ENCODE measurements at regions not wholly inside any gene's neighbourhood (a gene's known extent, or its start where the extent isn't known, plus 50 kb on each side); places are given as distances from the start of the nearest gene placed in this dataset.

- 87 to 93% methylated on average over 4 of the region's 4 CpGs for whole genome bisulfite sequencing, 2 donors
- TF ChIP-seq POLR2A (IDR thresholded peaks at IDR 0.05) (no peak), CTCF (IDR thresholded peaks at IDR 0.05) (no peak)
These were observed 244.1 kb upstream of the RBBP8 start for GRCh38 chr18:22688877-22689496.

GRCh38 chr18:22689712-22690111 is 243.4 kb upstream of the RBBP8 start:
- Histone ChIP-seq H3K36me3 (replicated peaks in 1 of 2; ENCODE audit: insufficient read depth in 1 of 2, low read depth in 2 of 2) (no peaks in the 10 kb centered on the region), H3K27ac (no peak overlapping the region), H3K4me3 (no peak overlapping the region), H3K4me1 (no peaks in the 10 kb centered on the region), H3K27me3 (no peaks in the 10 kb centered on the region), H3K9me3 (no peaks in the 10 kb centered on the region)
- ATAC-seq (no peak), DNase-seq (no peak)
- no peak for TF ChIP-seq POLR2A (IDR thresholded peaks at IDR 0.05)
- no peak for TF ChIP-seq CTCF (IDR thresholded peaks at IDR 0.05)
- intact Hi-C loops (cut with DNase I): no loop called here

More at GRCh38 chr18:22688877-22689496, 244.1 kb upstream of the RBBP8 start:
- H3K27me3 ChIP-seq: no peaks in the 10 kb centered on the region
- H3K36me3 ChIP-seq (replicated peaks in 1 of 2; ENCODE audit: insufficient read depth in 1 of 2, low read depth in 2 of 2): no peaks in the 10 kb centered on the region
- DNase-seq (no peak), ATAC-seq (no peak)
- no peak overlapping the region for H3K4me3 ChIP-seq
- intact Hi-C loops (cut with DNase I): no loop called here
- no peaks in the 10 kb centered on the region for H3K9me3 ChIP-seq
- H3K4me1 ChIP-seq: no peaks in the 10 kb centered on the region
- no peak overlapping the region for H3K27ac ChIP-seq

GRCh38 chr18:22690556-22690955 is 242.6 kb upstream of the RBBP8 start:
- Histone ChIP-seq H3K9me3 (no peaks in the 10 kb centered on the region), H3K4me1 (no peaks in the 10 kb centered on the region), H3K36me3 (replicated peaks in 1 of 2; ENCODE audit: insufficient read depth in 1 of 2, low read depth in 2 of 2) (no peaks in the 10 kb centered on the region), H3K27me3 (no peaks in the 10 kb centered on the region), H3K4me3 (no peak overlapping the region), H3K27ac (no peak overlapping the region)
- intact Hi-C loops (cut with DNase I): no loop called here
- no peak for DNase-seq
- 71 to 89% methylated on average over 1 of the region's 1 CpG for WGBS, 2 donors
- ATAC-seq: no peak
- TF ChIP-seq POLR2A (IDR thresholded peaks at IDR 0.05): no peak

- ATAC-seq (peak; percentile 21), DNase-seq (peak in 1 of 4 donors; percentile 12)
- H3K27me3 ChIP-seq: no peaks in the 10 kb centered on the region
- no peaks in the 10 kb centered on the region for H3K4me1 ChIP-seq
- H3K27ac ChIP-seq: no peak overlapping the region
- H3K9me3 ChIP-seq: no peaks in the 10 kb centered on the region
- whole genome bisulfite sequencing, 2 donors: 83 to 89% methylated on average over 2 of the region's 2 CpGs
- H3K36me3 ChIP-seq (replicated peaks in 1 of 2; ENCODE audit: insufficient read depth in 1 of 2, low read depth in 2 of 2): no peaks in the 10 kb centered on the region
- intact Hi-C loops (cut with DNase I): no loop called here
- TF ChIP-seq CTCF (IDR thresholded peaks at IDR 0.05) (no peak), POLR2A (IDR thresholded peaks at IDR 0.05) (no peak)
- no peak overlapping the region for H3K4me3 ChIP-seq
These were observed 241.0 kb upstream of the RBBP8 start for GRCh38 chr18:22691946-22692710.

- no peaks in the 10 kb centered on the region for H3K36me3 ChIP-seq (replicated peaks in 1 of 2; ENCODE audit: insufficient read depth in 1 of 2, low read depth in 2 of 2)
- DNase-seq (peak in 3 of 4 donors; percentile 20 to 51 (median 24)), ATAC-seq (peak; percentile 59)
- no peak overlapping the region for H3K27ac ChIP-seq
- no peak overlapping the region for H3K4me3 ChIP-seq
- TF ChIP-seq CTCF (IDR thresholded peaks at IDR 0.05): no peak
- no peak for TF ChIP-seq POLR2A (IDR thresholded peaks at IDR 0.05)
- no peaks in the 10 kb centered on the region for H3K27me3 ChIP-seq
- intact Hi-C loops (cut with DNase I): no loop called here
- no peaks in the 10 kb centered on the region for H3K4me1 ChIP-seq
- 81 to 84% methylated on average over 8 of the region's 8 CpGs for WGBS, 2 donors
- H3K9me3 ChIP-seq: no peaks in the 10 kb centered on the region
These were observed 238.2 kb upstream of the RBBP8 start for GRCh38 chr18:22694954-22695353.

Measured in body of pancreas (tissue), 4 donors.